ENCODE measurements at regions not wholly inside any gene's neighbourhood (a gene's known extent, or its start where the extent isn't known, plus 50 kb on each side); places are given as distances from the start of the nearest gene placed in this dataset.

DNA sequence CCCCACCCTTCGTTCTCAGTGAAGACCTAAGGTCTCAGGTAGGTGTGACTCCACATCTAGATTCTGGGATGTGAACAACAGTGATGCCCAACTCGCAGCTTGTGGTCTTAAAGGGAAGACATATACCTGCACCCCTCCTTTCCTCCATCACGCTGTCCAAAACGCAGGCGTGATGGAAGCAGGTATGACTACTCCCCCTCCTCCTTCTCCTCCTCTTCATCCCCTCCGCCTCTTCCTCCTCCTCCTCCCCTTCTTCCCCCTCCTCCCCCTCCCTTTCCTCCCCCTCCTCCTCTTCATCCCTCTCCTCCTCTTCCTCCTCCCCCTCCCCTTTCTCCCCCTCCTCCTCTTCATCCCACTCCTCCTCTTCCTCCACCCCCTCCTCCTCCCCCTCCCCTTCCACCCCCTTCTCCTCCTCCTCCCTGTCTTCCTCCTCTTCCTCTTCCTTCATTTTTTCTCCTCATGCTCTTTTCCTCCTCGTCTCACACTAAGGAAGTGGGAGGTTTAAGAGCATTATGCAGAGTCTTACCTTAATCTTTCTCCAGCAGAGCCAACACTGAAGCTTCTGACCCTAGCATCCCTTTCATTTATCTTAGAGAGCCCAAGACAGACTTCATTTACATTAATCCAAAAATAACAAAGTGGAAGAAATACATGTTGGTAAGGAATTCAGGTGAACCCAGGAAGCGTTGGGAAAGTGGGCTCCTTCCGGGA lies 352.5 kb downstream of the FOXL1 start:
- TF ChIP-seq, protein P1, sequence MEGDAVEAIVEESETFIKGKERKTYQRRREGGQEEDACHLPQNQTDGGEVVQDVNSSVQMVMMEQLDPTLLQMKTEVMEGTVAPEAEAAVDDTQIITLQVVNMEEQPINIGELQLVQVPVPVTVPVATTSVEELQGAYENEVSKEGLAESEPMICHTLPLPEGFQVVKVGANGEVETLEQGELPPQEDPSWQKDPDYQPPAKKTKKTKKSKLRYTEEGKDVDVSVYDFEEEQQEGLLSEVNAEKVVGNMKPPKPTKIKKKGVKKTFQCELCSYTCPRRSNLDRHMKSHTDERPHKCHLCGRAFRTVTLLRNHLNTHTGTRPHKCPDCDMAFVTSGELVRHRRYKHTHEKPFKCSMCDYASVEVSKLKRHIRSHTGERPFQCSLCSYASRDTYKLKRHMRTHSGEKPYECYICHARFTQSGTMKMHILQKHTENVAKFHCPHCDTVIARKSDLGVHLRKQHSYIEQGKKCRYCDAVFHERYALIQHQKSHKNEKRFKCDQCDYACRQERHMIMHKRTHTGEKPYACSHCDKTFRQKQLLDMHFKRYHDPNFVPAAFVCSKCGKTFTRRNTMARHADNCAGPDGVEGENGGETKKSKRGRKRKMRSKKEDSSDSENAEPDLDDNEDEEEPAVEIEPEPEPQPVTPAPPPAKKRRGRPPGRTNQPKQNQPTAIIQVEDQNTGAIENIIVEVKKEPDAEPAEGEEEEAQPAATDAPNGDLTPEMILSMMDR (IDR thresholded peaks at IDR 0.05): no peak
- no peak for DNase-seq (ENCODE audit: low spot score)
- Histone ChIP-seq H3K4me3 (peak overlapping the region; percentile 52), H3K27ac (peak overlapping the region; percentile 31 to 42)

DNA sequence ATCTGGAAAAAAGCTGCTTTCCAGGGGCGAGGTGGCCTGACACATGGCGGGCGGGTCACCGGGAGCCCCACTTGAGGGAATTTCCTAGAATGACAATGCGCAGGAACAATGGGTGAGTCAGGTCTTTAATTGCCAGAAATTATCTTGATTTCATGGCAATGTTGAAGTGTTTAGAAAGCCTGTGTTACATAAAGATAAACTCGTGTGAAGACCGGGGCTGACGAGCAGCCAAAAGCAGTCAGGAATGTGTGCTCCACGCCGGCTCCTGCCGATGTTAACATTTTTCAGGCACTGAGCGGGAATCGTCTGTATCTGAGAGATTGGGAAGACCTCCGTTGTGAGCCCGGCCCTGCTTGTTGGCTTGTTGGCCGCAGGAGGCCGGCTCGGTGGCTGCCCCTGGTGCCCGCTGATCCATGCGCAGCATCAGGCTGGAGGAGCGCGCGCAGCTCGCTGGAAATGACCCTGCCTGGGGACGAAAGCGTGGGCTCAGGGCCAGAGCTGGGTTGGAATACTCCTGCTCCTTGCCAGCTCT lies 353.1 kb downstream of the FOXL1 start:
- Histone ChIP-seq H3K4me3 (peak overlapping the region; percentile 52), H3K27ac (peak overlapping the region; percentile 31 to 42)
- TF ChIP-seq, protein P1 (IDR thresholded peaks at IDR 0.05): no peak
- DNase-seq (ENCODE audit: low spot score): peak; percentile 82

DNA sequence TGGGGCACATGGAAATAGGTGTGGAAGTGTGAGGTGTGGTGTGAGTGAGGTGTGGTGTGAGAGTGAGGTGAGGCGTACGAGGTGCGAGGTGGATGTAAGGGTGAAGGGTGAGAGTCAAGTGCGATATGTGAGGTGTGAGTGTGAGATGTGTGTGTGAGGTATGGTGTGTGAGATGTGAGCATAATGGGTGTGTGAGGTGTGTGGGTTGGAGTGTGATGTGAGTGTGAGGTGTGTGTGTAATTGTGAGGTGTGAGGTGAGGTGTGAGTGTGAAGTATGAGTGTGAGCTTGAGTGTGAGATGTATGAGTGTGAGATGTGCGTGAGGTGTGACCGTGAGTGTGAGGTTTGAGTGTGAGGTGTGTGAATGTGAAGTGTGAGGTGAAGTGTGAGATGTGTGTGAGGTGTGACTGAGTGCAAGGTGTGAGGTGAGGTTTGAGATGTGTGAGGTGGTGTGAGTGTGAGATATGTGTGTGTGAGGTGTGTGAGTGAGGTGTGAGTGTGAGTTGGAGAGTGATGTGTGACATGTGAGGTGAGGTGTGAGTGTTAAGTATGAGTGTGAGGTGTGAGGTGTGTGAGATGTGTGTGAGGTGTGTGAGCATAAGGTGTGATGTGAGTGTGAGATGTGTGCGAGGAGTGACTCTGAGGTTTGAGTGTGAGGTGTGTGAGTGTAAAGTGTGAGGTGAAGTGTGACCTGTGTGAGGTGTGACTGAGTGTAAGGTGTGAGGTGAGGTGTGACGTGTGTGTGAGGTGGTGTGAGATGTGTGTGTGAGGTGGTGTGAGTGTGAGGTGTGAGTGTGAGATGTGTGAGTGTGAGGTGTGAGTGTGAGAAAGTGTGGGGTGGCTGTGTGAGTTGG lies 354.0 kb downstream of the FOXL1 start:
- H3K4me3 ChIP-seq: peak overlapping the region; percentile 52
- H3K27ac ChIP-seq: peak overlapping the region; percentile 31 to 42
- TF ChIP-seq, protein P1 (IDR thresholded peaks at IDR 0.05): no peak
- DNase-seq (ENCODE audit: low spot score): no peak

DNA sequence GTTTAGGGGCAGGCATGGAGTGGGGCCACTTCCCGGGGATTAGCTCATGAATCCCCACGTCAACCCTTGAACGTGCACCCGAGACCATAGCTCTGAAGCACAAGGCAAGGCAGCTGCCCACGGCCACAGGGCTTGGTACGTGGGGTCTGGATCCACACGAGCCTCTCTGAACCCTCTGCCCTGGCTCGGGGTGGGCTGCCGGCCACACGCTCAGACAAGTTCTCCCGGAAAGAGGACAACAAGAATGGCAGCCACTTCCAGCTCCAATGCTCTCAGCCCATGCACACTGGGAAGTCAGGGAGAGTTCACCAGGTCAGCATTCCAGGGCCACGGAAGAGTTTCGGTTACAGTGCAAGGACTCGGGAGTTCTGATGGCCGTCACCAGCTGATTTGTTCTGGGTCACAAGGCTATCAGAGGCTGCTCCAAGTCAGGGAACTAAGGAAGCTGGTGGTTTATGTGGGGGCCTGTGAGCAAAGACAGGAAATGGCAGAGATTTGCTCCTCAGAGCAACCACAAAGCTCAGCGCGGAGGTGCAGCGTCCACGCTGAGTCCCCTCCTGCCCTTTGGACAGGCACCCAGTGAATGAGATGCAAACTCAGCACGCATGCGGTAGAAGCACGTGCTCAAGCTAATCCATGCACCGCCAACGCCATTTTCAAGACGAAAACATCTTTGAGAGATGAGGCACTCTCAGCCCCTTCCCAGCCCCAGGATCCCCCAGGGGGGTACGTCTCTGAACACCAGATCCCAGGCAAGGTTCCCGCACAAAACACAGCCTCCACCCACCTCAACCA lies 356.4 kb downstream of the FOXL1 start:
- no peak overlapping the region for H3K27ac ChIP-seq
- no peak for DNase-seq (ENCODE audit: low spot score)
- no peak overlapping the region for H3K4me3 ChIP-seq
- TF ChIP-seq, protein P1 (IDR thresholded peaks at IDR 0.05): no peak

DNA sequence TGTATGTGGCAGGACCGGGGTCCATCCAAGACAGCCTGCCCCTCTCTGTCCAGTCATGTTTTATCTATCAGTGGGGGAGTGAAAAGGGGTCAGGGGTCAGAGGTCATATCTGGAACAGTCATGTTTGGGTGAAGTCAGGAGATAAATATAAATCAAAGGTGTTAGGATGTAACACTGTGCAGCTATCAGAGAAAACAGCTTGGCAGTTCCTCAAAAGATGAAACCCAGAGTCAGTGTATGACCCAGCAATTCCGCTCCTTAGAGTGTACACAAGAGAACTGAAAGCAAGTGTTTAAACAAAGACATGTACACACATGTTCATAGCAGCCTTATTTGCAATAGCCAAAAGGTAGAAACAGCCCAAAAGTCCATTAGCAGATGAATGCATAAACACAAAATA lies 361.3 kb downstream of the FOXL1 start:
- Histone ChIP-seq H3K4me3 (no peak overlapping the region), H3K27ac (no peak overlapping the region)
- TF ChIP-seq, protein P1 (IDR thresholded peaks at IDR 0.05): no peak
- DNase-seq (ENCODE audit: low spot score): no peak

DNA sequence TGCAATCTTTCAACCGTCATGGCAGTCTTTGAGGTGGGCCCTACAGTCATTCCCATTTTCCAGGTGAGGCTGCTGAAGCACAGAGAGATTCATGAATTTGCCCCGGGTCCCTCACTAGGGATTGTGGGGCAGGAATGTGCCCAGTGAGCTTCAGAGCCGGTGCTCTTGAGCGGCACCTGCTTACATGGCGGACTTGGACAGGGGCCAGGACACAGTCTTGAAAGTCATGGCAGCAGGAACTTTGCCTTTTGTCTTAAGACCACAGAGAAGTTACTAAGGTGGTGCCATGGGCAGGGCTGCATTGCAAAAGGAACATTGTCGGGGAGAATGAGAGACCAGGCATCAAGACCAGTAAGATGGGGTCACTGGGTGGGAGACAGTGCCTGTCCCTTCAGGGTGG lies 363.4 kb downstream of the FOXL1 start:
- no peak for DNase-seq (ENCODE audit: low spot score)
- Histone ChIP-seq H3K4me3 (no peak overlapping the region), H3K27ac (no peak overlapping the region)
- TF ChIP-seq, protein P1 (IDR thresholded peaks at IDR 0.05): no peak

All from coronary artery (tissue), 2 donors.